Prostate gland (tissue), 2 donors: ENCODE measurements at regions not wholly inside any gene's neighbourhood (a gene's known extent, or its start where the extent isn't known, plus 50 kb on each side); places are given as distances from the start of the nearest gene placed in this dataset.

Experiments
- DNase-seq: peaks from one replicate; pipeline ENCODE4 v3.0.0-alpha.2; 2019; ENCODE audit warnings: low spot score
- H3K27ac ChIP-seq, 2 donors: fragments of 200-600 bp; sonication (generic); 2 replicates each; pipeline ENCODE4 v1.5.1; 2017 to 2019
- H3K27me3 ChIP-seq: fragments of 200-600 bp; sonication (generic); replicated peaks from 2 replicates; pipeline ENCODE4 v1.5.1; 2019; ENCODE audit not compliant: insufficient read depth
- H3K36me3 ChIP-seq, 2 donors: fragments of 200-600 bp; sonication (generic); 1 replicate in 1 of 2; 2 replicates in 1 of 2; pipeline versions ENCODE4 v1.5.1 to v1.8.1; 2017 to 2019
- H3K4me1 ChIP-seq: fragments of 200-600 bp; sonication (generic); replicated peaks from 2 replicates; pipeline ENCODE4 v1.5.1; 2019
- H3K4me3 ChIP-seq, 2 donors: fragments of 200-600 bp; sonication (generic); 2 replicates each; pipeline ENCODE4 v1.5.1; 2017 to 2019
- H3K9me3 ChIP-seq: fragments of 200-600 bp; sonication (generic); 2 replicates; pipeline ENCODE4 v1.5.1; 2017
- CTCF ChIP-seq, 4 experiments: fragments of 200-600 bp in 2 of 4; fragments of 450-650 bp in 2 of 4; sonication (generic) in 2 of 4; IDR thresholded peaks; 1 replicate in 3 of 4; 2 replicates in 1 of 4; pipeline ENCODE4 v1.5.1; 2016 to 2019; ENCODE audit warnings: antibody characterized with exemption in 4 of 4, mild to moderate bottlenecking in 2 of 4, moderate library complexity in 2 of 4
- POLR2A ChIP-seq: fragments of 450-650 bp; IDR thresholded peaks from one replicate; pipeline ENCODE4 v1.6.1; 2016; ENCODE audit warnings: antibody characterized with exemption, mild to moderate bottlenecking
- POLR2AphosphoS5 ChIP-seq: sonication (generic); formaldehyde crosslinking; IDR thresholded peaks from one replicate; pipeline ENCODE4 v1.6.1; 2017; ENCODE audit warnings: antibody characterized with exemption
- WGBS: methylation state at CpG from one replicate; pipeline ENCODE4 v1.1.5; 2018; 5-methylcytosine and 5-hydroxymethylcytosine counted together
- intact Hi-C: fragments of 100-400 bp; cut with DNase I; formaldehyde crosslinking; loops from one replicate; pipeline ENCODE4 v1.14.2; 2022

- TF ChIP-seq POLR2AphosphoS5: no peak
- TF ChIP-seq POLR2A: no peak
- TF ChIP-seq CTCF (IDR thresholded peaks at IDR 0.05): no peak
- Histone ChIP-seq H3K36me3 (no peaks in the 10 kb centered on the region), H3K4me1 (no peaks in the 10 kb centered on the region), H3K27ac (no peak overlapping the region), H3K4me3 (no peak overlapping the region), H3K27me3 (no peaks in the 10 kb centered on the region), H3K9me3 (no peaks in the 10 kb centered on the region)
- no peak for DNase-seq
- WGBS: 63% methylated on average over 2 of the region's 2 CpGs
- intact Hi-C loops: no loop called here
These were observed 812.8 kb upstream of the SLC10A2 start for GRCh38 chr13:103878891-103879605.

- WGBS: 95% methylated on average over 6 of the region's 6 CpGs
These were observed 810.4 kb upstream of the SLC10A2 start for GRCh38 chr13:103876571-103876970.

GRCh38 chr13:103873725-103874124, 807.5 kb upstream of the SLC10A2 start:
- intact Hi-C loops: no loop called here

More at GRCh38 chr13:103876571-103876970, 810.4 kb upstream of the SLC10A2 start:
- H3K27ac ChIP-seq: no peak overlapping the region
- TF ChIP-seq POLR2A (no peak), CTCF (IDR thresholded peaks at IDR 0.05) (no peak), POLR2AphosphoS5 (no peak)
- no peak overlapping the region for H3K4me3 ChIP-seq
- intact Hi-C loops: no loop called here
- H3K9me3 ChIP-seq: no peaks in the 10 kb centered on the region
- no peaks in the 10 kb centered on the region for H3K36me3 ChIP-seq
- H3K27me3 ChIP-seq: no peaks in the 10 kb centered on the region
- no peak for DNase-seq
- no peaks in the 10 kb centered on the region for H3K4me1 ChIP-seq

GRCh38 chr13:103866048-103866447, 799.8 kb upstream of the SLC10A2 start:
- Histone ChIP-seq H3K4me3 (no peak overlapping the region), H3K27me3 (no peaks in the 10 kb centered on the region), H3K27ac (no peak overlapping the region), H3K4me1 (no peaks in the 10 kb centered on the region), H3K36me3 (no peaks in the 10 kb centered on the region), H3K9me3 (no peaks in the 10 kb centered on the region)
- DNase-seq: no peak
- whole genome bisulfite sequencing: 93% methylated on average over 8 of the region's 8 CpGs
- TF ChIP-seq POLR2AphosphoS5 (no peak), CTCF (IDR thresholded peaks at IDR 0.05) (no peak), POLR2A (no peak)
- intact Hi-C loops: no loop called here

More at GRCh38 chr13:103873725-103874124, 807.5 kb upstream of the SLC10A2 start:
- TF ChIP-seq POLR2AphosphoS5 (no peak), CTCF (IDR thresholded peaks at IDR 0.05) (no peak), POLR2A (no peak)
- H3K4me3 ChIP-seq: no peak overlapping the region
- H3K9me3 ChIP-seq: no peaks in the 10 kb centered on the region
- DNase-seq: no peak
- H3K27me3 ChIP-seq: no peaks in the 10 kb centered on the region
- no peaks in the 10 kb centered on the region for H3K4me1 ChIP-seq
- 76% methylated on average over 4 of the region's 4 CpGs for WGBS
- H3K36me3 ChIP-seq: no peaks in the 10 kb centered on the region
- H3K27ac ChIP-seq: no peak overlapping the region

GRCh38 chr13:103862525-103862924, 796.3 kb upstream of the SLC10A2 start:
- no peak overlapping the region for H3K4me3 ChIP-seq
- no peaks in the 10 kb centered on the region for H3K4me1 ChIP-seq
- H3K27ac ChIP-seq: no peak overlapping the region
- DNase-seq: no peak
- 91% methylated on average over 4 of the region's 4 CpGs for WGBS
- no peaks in the 10 kb centered on the region for H3K9me3 ChIP-seq
- no peaks in the 10 kb centered on the region for H3K27me3 ChIP-seq
- H3K36me3 ChIP-seq: no peaks in the 10 kb centered on the region
- TF ChIP-seq CTCF (IDR thresholded peaks at IDR 0.05) (no peak), POLR2A (no peak), POLR2AphosphoS5 (no peak)
- intact Hi-C loops: no loop called here
